GM21381 (cell line): ENCODE measurements at regions not wholly inside any gene's neighbourhood (a gene's known extent, or its start where the extent isn't known, plus 50 kb on each side); places are given as distances from the start of the nearest gene placed in this dataset.

Experiments used
- ATAC-seq: cut with Tn5 transposase; IDR thresholded peaks from one replicate; pipeline ENCODE4 v1.9.1; 2021; ENCODE audit warnings: mild to moderate bottlenecking, moderate library complexity; ENCODE audit not compliant: unreplicated experiment

- ATAC-seq: no peak
Observed at GRCh38 chr6:113425977-113426660, 431.0 kb upstream of the MARCKS start.

GRCh38 chr6:113427617-113428016 lies 429.5 kb upstream of the MARCKS start:
- ATAC-seq: no peak

GRCh38 chr6:113428702-113429101 lies 428.4 kb upstream of the MARCKS start:
- no peak for ATAC-seq

- ATAC-seq: no peak
Observed at GRCh38 chr6:113432521-113433334, 424.4 kb upstream of the MARCKS start.

GRCh38 chr6:113433335-113433991 lies 423.7 kb upstream of the MARCKS start:
- no peak for ATAC-seq

- no peak for ATAC-seq
Observed at GRCh38 chr6:113434641-113435040, 422.5 kb upstream of the MARCKS start.

- no peak for ATAC-seq
Observed at GRCh38 chr6:113437566-113437965, 419.6 kb upstream of the MARCKS start.

GRCh38 chr6:113439866-113440265 lies 417.3 kb upstream of the MARCKS start:
- ATAC-seq: no peak

- ATAC-seq: no peak
Observed at GRCh38 chr6:113442040-113442439, 415.1 kb upstream of the MARCKS start.

- ATAC-seq: no peak
Observed at GRCh38 chr6:113445201-113445600, 411.9 kb upstream of the MARCKS start.

- no peak for ATAC-seq
Observed at GRCh38 chr6:113447088-113447831, 409.9 kb upstream of the MARCKS start.

- no peak for ATAC-seq
Observed at GRCh38 chr6:113449051-113449450, 408.1 kb upstream of the MARCKS start.

- ATAC-seq: no peak
Observed at GRCh38 chr6:113450061-113450465, 407.1 kb upstream of the MARCKS start.

GRCh38 chr6:113451049-113451448 lies 406.1 kb upstream of the MARCKS start:
- ATAC-seq: no peak

GRCh38 chr6:113457198-113457597 lies 399.9 kb upstream of the MARCKS start:
- no peak for ATAC-seq

GRCh38 chr6:113457751-113458150 lies 399.4 kb upstream of the MARCKS start:
- ATAC-seq: no peak

- ATAC-seq: no peak
Observed at GRCh38 chr6:113458368-113459010, 398.7 kb upstream of the MARCKS start.

GRCh38 chr6:113461153-113461932 lies 395.8 kb upstream of the MARCKS start:
- no peak for ATAC-seq

- ATAC-seq: no peak
Observed at GRCh38 chr6:113464536-113464935, 392.6 kb upstream of the MARCKS start.

GRCh38 chr6:113464960-113465359 lies 392.2 kb upstream of the MARCKS start:
- no peak for ATAC-seq
